ENCODE measurements at regions not wholly inside any gene's neighbourhood (a gene's known extent, or its start where the extent isn't known, plus 50 kb on each side); places are given as distances from the start of the nearest gene placed in this dataset.

DNA sequence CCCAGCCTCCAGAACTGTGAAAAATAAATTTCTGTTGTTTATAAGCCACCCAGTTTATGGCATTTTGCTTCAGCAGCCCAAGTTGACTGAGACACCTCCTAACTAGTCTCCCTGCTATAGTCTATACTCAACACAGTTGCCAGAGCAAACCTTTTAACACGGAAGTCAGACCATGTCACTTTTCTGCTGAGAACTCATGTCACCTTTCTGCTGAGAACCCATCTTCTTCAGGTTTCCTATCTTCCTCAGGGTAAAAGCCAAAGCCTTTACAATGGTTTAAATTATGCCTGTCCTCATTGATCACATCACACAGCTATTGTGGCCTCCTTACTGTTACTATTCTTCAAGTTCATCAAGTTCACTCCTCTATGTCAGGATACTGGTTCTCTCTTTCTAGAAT lies 74.3 kb upstream of the SOX6 start:
- H3K4me1 ChIP-seq (ENCODE audit: control insufficient read depth in 1 of 2, low read depth in 2 of 2) = no peaks in the 10 kb centered on the region
- no peaks in the 10 kb centered on the region for H3K36me3 ChIP-seq
- ATAC-seq (ENCODE audit: insufficient number of reproducible peaks, low FRiP score, low read depth) (no peak), DNase-seq (ENCODE audit: low spot score) (no peak)
- no peaks in the 10 kb centered on the region for H3K9me3 ChIP-seq
- no peaks in the 10 kb centered on the region for H3K27me3 ChIP-seq (replicated peaks; ENCODE audit: insufficient read depth)
- TF ChIP-seq, protein P1, sequence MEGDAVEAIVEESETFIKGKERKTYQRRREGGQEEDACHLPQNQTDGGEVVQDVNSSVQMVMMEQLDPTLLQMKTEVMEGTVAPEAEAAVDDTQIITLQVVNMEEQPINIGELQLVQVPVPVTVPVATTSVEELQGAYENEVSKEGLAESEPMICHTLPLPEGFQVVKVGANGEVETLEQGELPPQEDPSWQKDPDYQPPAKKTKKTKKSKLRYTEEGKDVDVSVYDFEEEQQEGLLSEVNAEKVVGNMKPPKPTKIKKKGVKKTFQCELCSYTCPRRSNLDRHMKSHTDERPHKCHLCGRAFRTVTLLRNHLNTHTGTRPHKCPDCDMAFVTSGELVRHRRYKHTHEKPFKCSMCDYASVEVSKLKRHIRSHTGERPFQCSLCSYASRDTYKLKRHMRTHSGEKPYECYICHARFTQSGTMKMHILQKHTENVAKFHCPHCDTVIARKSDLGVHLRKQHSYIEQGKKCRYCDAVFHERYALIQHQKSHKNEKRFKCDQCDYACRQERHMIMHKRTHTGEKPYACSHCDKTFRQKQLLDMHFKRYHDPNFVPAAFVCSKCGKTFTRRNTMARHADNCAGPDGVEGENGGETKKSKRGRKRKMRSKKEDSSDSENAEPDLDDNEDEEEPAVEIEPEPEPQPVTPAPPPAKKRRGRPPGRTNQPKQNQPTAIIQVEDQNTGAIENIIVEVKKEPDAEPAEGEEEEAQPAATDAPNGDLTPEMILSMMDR (IDR thresholded peaks at IDR 0.05) = no peak
- no peak overlapping the region for H3K4me3 ChIP-seq
- H3K27ac ChIP-seq = no peak overlapping the region

GRCh38 chr11:16421826-16422225 lies 65.5 kb upstream of the SOX6 start:
- Histone ChIP-seq H3K4me3 (no peak overlapping the region), H3K4me1 (ENCODE audit: control insufficient read depth in 1 of 2, low read depth in 2 of 2) (no peaks in the 10 kb centered on the region), H3K27me3 (replicated peaks; ENCODE audit: insufficient read depth) (no peaks in the 10 kb centered on the region), H3K27ac (no peak overlapping the region), H3K9me3 (no peaks in the 10 kb centered on the region), H3K36me3 (no peaks in the 10 kb centered on the region)
- TF ChIP-seq, protein P1 (IDR thresholded peaks at IDR 0.05) = no peak
- no peak for ATAC-seq (ENCODE audit: insufficient number of reproducible peaks, low FRiP score, low read depth)
- DNase-seq (ENCODE audit: low spot score) = no peak

GRCh38 chr11:16418428-16419097 lies 62.2 kb upstream of the SOX6 start:
- no peaks in the 10 kb centered on the region for H3K9me3 ChIP-seq
- ATAC-seq (ENCODE audit: insufficient number of reproducible peaks, low FRiP score, low read depth) = no peak
- H3K27me3 ChIP-seq (replicated peaks; ENCODE audit: insufficient read depth) = no peaks in the 10 kb centered on the region
- H3K27ac ChIP-seq = no peak overlapping the region
- no peak for DNase-seq (ENCODE audit: low spot score)
- H3K36me3 ChIP-seq = no peaks in the 10 kb centered on the region
- H3K4me1 ChIP-seq (ENCODE audit: control insufficient read depth in 1 of 2, low read depth in 2 of 2) = no peaks in the 10 kb centered on the region
- TF ChIP-seq, protein P1 (IDR thresholded peaks at IDR 0.05) = no peak
- H3K4me3 ChIP-seq = no peak overlapping the region

DNA sequence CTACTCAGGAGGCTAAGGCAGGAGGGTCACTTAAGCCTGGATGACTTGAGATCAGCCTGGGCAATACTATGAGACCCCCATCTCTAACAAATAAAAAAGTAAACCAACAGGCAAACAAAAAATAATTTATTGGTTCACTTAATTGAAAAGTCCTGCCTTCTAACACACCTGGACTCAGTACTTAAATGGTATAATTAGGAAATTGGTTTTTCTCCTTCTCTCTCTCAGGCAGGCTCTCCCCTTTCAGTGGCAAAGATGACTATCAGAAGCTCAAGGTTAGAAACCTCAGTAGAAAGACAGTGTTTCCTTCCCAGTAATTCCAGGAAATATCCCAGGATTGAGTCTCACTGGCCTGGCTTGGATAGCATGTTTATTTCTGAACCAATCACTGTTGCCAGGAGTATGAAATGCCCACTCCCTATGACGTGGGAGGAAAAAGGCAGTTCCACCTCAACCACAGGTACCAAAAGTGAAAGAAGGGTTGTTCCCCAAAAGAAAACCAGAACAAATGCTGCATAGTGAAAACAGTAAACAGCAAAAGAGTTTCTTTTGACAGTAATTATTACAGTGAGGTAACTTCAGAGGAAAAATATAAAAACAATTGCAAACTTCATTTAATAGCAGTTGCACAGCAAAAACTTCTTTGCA lies 56.3 kb upstream of the SOX6 start:
- H3K36me3 ChIP-seq = no peaks in the 10 kb centered on the region
- TF ChIP-seq, protein P1 (IDR thresholded peaks at IDR 0.05) = no peak
- no peaks in the 10 kb centered on the region for H3K4me1 ChIP-seq (ENCODE audit: control insufficient read depth in 1 of 2, low read depth in 2 of 2)
- no peaks in the 10 kb centered on the region for H3K27me3 ChIP-seq (replicated peaks; ENCODE audit: insufficient read depth)
- ATAC-seq (ENCODE audit: insufficient number of reproducible peaks, low FRiP score, low read depth) (no peak), DNase-seq (ENCODE audit: low spot score) (no peak)
- H3K9me3 ChIP-seq = no peaks in the 10 kb centered on the region
- H3K27ac ChIP-seq = no peak overlapping the region
- no peak overlapping the region for H3K4me3 ChIP-seq

- no peaks in the 10 kb centered on the region for H3K9me3 ChIP-seq
- H3K27me3 ChIP-seq (replicated peaks; ENCODE audit: insufficient read depth) = no peaks in the 10 kb centered on the region
- ATAC-seq (ENCODE audit: insufficient number of reproducible peaks, low FRiP score, low read depth) (no peak), DNase-seq (ENCODE audit: low spot score) (no peak)
- H3K36me3 ChIP-seq = no peaks in the 10 kb centered on the region
- H3K4me3 ChIP-seq = no peak overlapping the region
- no peak overlapping the region for H3K27ac ChIP-seq
- TF ChIP-seq, protein P1 (IDR thresholded peaks at IDR 0.05) = no peak
- no peaks in the 10 kb centered on the region for H3K4me1 ChIP-seq (ENCODE audit: control insufficient read depth in 1 of 2, low read depth in 2 of 2)
These were observed 54.1 kb upstream of the SOX6 start for GRCh38 chr11:16410479-16410878.

Data from thoracic aorta (tissue), 2 donors.